ENCODE measurements at regions not wholly inside any gene's neighbourhood (a gene's known extent, or its start where the extent isn't known, plus 50 kb on each side); places are given as distances from the start of the nearest gene placed in this dataset.

DNA sequence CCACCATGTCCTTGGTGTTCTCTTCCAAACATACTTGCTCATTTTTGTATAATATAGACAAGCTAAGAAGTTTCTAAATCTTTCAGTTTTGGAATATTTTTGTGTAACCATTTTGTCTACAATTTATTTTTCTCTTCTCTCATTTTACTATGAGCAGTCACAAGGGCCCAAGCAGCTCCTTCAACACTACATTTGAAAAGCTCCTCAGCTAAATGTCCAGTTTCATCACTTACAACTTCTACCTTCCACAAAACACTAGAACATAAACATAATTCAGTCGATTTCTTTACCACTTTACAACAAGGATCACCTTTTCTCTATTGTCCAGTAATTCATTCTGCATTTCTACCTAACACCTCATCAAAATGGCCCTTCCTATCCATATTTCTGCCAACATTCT, 554.4 kb downstream of the RAB28 start:
- TF ChIP-seq, protein P1, sequence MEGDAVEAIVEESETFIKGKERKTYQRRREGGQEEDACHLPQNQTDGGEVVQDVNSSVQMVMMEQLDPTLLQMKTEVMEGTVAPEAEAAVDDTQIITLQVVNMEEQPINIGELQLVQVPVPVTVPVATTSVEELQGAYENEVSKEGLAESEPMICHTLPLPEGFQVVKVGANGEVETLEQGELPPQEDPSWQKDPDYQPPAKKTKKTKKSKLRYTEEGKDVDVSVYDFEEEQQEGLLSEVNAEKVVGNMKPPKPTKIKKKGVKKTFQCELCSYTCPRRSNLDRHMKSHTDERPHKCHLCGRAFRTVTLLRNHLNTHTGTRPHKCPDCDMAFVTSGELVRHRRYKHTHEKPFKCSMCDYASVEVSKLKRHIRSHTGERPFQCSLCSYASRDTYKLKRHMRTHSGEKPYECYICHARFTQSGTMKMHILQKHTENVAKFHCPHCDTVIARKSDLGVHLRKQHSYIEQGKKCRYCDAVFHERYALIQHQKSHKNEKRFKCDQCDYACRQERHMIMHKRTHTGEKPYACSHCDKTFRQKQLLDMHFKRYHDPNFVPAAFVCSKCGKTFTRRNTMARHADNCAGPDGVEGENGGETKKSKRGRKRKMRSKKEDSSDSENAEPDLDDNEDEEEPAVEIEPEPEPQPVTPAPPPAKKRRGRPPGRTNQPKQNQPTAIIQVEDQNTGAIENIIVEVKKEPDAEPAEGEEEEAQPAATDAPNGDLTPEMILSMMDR (conservative IDR thresholded peaks at IDR 0.05), result no peak
- no peak for TF ChIP-seq EZH2 (IDR thresholded peaks at IDR 0.05; ENCODE audit: low read depth)

All from PC-9 (cell line).